ENCODE measurements at regions not wholly inside any gene's neighbourhood (a gene's known extent, or its start where the extent isn't known, plus 50 kb on each side); places are given as distances from the start of the nearest gene placed in this dataset.
"Not testable (repeated sequence)": the region's sequence is repeated elsewhere in the genome, so short reads cannot be mapped to it uniquely, and the experiment has no call there.

DNA sequence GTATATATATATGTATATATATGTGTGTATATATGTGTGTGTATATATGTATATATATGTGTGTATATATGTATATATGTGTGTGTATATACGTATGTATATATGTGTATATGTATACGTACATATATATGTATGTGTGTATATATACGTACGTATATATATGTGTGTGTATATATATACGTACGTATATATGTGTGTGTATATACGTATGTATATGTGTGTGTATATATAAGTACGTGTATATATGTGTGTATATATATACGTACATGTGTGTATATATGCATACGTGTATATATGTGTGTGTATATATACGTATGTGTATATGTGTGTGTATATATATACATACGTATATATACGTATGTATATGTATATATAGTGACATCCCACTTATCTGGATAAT lies 154.4 kb downstream of the CDRT15L2 start:
- ATAC-seq (ENCODE audit: insufficient read depth, low FRiP score) = no peak
- Histone ChIP-seq H3K36me3 (ENCODE audit: control insufficient read depth in 4 of 4, insufficient read depth in 4 of 4, low read length in 4 of 4) (no peaks in the 10 kb centered on the region), H3K9ac (ENCODE audit: insufficient read depth in 1 of 2, low read length in 2 of 2) (no peak overlapping the region), H3K9me3 (ENCODE audit: control insufficient read depth in 4 of 4, insufficient read depth in 3 of 4, low read length in 3 of 4) (no peaks in the 10 kb centered on the region), H3K27me3 (ENCODE audit: control insufficient read depth in 3 of 3, insufficient read depth in 3 of 3, low read length in 2 of 3) (no peaks in the 10 kb centered on the region), H3K4me3 (no peak overlapping the region), H3K4me1 (ENCODE audit: control insufficient read depth in 5 of 5, insufficient read depth in 5 of 5, low read length in 5 of 5) (no peaks in the 10 kb centered on the region), H3K27ac (ENCODE audit: low read depth in 1 of 2, low read length in 1 of 2) (no peak overlapping the region)
- TF ChIP-seq, protein P1, sequence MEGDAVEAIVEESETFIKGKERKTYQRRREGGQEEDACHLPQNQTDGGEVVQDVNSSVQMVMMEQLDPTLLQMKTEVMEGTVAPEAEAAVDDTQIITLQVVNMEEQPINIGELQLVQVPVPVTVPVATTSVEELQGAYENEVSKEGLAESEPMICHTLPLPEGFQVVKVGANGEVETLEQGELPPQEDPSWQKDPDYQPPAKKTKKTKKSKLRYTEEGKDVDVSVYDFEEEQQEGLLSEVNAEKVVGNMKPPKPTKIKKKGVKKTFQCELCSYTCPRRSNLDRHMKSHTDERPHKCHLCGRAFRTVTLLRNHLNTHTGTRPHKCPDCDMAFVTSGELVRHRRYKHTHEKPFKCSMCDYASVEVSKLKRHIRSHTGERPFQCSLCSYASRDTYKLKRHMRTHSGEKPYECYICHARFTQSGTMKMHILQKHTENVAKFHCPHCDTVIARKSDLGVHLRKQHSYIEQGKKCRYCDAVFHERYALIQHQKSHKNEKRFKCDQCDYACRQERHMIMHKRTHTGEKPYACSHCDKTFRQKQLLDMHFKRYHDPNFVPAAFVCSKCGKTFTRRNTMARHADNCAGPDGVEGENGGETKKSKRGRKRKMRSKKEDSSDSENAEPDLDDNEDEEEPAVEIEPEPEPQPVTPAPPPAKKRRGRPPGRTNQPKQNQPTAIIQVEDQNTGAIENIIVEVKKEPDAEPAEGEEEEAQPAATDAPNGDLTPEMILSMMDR (IDR thresholded peaks at IDR 0.05; ENCODE audit: control extremely low read depth, extremely low read depth) = no peak
- DNase-seq = no peak
- WGBS, 2 donors = 88 to 93% methylated on average over 13 of the region's 13 CpGs

DNA sequence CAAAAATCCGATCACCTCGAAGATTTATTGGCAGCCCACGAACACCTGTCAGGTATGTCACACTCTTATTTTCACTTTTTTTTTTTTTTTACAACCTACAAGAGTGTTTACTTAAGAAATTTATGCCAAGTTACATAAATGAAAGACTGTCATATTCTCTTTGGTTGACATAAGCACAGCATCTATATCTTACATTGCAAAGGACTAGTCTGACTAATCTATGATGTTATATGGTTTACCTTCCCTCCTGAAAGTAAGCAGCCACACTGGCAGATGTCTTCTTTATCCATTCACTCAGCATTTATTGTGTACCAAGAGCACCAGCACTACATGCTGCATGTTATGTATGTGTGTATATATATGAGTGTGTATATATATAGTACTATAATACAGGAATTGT lies 156.3 kb downstream of the CDRT15L2 start:
- no peak overlapping the region for H3K9ac ChIP-seq (ENCODE audit: insufficient read depth in 1 of 2, low read length in 2 of 2)
- DNase-seq (no peak), ATAC-seq (ENCODE audit: insufficient read depth, low FRiP score) (no peak)

DNA sequence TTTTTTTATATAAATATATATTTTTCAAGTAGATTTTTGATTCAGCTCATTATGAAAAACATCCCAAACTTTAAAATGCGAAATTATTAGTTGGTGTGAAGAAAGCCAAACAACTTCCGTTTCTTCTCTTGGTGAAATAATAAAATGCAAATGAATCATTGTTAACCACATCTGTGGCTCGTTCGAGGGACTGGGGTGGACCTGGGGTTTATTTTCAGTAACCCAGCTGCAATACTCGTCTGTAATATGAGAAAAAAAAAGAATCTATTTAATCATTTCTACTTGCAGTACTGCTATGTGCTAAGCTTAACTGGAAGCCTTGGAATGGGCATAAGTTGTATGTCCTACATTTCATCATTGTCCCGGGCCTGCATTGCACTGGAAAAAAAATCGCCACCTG lies 158.1 kb downstream of the CDRT15L2 start:
- not testable (repeated sequence) for H3K9me3 ChIP-seq (ENCODE audit: control insufficient read depth in 4 of 4, insufficient read depth in 3 of 4, low read length in 3 of 4); H3K4me3 ChIP-seq; DNase-seq; H3K27ac ChIP-seq (ENCODE audit: low read depth in 1 of 2, low read length in 1 of 2); H3K4me1 ChIP-seq (ENCODE audit: control insufficient read depth in 5 of 5, insufficient read depth in 5 of 5, low read length in 5 of 5); H3K27me3 ChIP-seq (ENCODE audit: control insufficient read depth in 3 of 3, insufficient read depth in 3 of 3, low read length in 2 of 3); H3K9ac ChIP-seq (ENCODE audit: insufficient read depth in 1 of 2, low read length in 2 of 2); H3K36me3 ChIP-seq (ENCODE audit: control insufficient read depth in 4 of 4, insufficient read depth in 4 of 4, low read length in 4 of 4); ATAC-seq (ENCODE audit: insufficient read depth, low FRiP score)
- 75 to 81% methylated on average over 7 of the region's 7 CpGs for WGBS, 2 donors

More for the DNA sequence above, 156.3 kb downstream of the CDRT15L2 start:
- Histone ChIP-seq H3K9me3 (ENCODE audit: control insufficient read depth in 4 of 4, insufficient read depth in 3 of 4, low read length in 3 of 4) (no peaks in the 10 kb centered on the region), H3K4me1 (ENCODE audit: control insufficient read depth in 5 of 5, insufficient read depth in 5 of 5, low read length in 5 of 5) (no peaks in the 10 kb centered on the region), H3K4me3 (no peak overlapping the region), H3K27ac (ENCODE audit: low read depth in 1 of 2, low read length in 1 of 2) (no peak overlapping the region), H3K36me3 (ENCODE audit: control insufficient read depth in 4 of 4, insufficient read depth in 4 of 4, low read length in 4 of 4) (no peaks in the 10 kb centered on the region), H3K27me3 (ENCODE audit: control insufficient read depth in 3 of 3, insufficient read depth in 3 of 3, low read length in 2 of 3) (peaks cover 0 to under 1% (median 0%) of the 10 kb centered on the region in 3 donors)
- TF ChIP-seq, protein P1 (IDR thresholded peaks at IDR 0.05; ENCODE audit: control extremely low read depth, extremely low read depth) = no peak
- WGBS, 2 donors = 80 to 87% methylated on average over 3 of the region's 3 CpGs

DNA sequence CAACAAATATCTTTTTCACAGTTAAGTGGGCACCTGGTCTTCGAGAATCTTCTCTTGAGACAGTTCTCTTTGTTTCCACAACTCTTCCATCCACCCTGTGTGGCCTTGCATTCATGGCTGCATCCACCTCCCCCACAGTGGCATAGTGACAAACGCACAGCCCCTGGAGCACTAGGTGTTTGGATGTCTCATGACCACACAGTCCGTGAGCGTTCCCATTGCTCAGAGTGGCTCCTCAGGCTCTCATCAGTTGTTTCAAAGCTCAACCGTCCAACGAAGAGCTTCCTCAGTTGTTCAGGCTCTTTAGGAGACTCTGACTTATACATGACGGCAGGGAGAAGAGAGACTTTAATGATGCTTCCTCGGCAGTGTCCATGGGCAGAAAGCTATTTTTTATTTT lies 191.6 kb downstream of the CDRT15L2 start:
- TF ChIP-seq, protein P1 (IDR thresholded peaks at IDR 0.05; ENCODE audit: control extremely low read depth, extremely low read depth) = no peak
- no peak for DNase-seq
- Histone ChIP-seq H3K9me3 (ENCODE audit: control insufficient read depth in 4 of 4, insufficient read depth in 3 of 4, low read length in 3 of 4) (peaks cover 0 to 2% (median 0%) of the 10 kb centered on the region in 4 donors), H3K36me3 (ENCODE audit: control insufficient read depth in 4 of 4, insufficient read depth in 4 of 4, low read length in 4 of 4) (no peaks in the 10 kb centered on the region), H3K27me3 (ENCODE audit: control insufficient read depth in 3 of 3, insufficient read depth in 3 of 3, low read length in 2 of 3) (no peaks in the 10 kb centered on the region), H3K4me1 (ENCODE audit: control insufficient read depth in 5 of 5, insufficient read depth in 5 of 5, low read length in 5 of 5) (no peaks in the 10 kb centered on the region), H3K27ac (ENCODE audit: low read depth in 1 of 2, low read length in 1 of 2) (no peak overlapping the region), H3K4me3 (no peak overlapping the region), H3K9ac (ENCODE audit: insufficient read depth in 1 of 2, low read length in 2 of 2) (no peak overlapping the region)
- no peak for ATAC-seq (ENCODE audit: insufficient read depth, low FRiP score)
- 89 to 93% methylated on average over 8 of the region's 8 CpGs for WGBS, 2 donors

Data from lung (tissue), 11 donors.